Coronary artery (tissue), 2 donors: ENCODE measurements at regions not wholly inside any gene's neighbourhood (a gene's known extent, or its start where the extent isn't known, plus 50 kb on each side); places are given as distances from the start of the nearest gene placed in this dataset.

ENCODE experiments used
- DNase-seq: peaks from one replicate; pipeline ENCODE4 v3.0.0-alpha.2; 2017; ENCODE audit warnings: low spot score
- H3K27ac ChIP-seq, 2 donors: fragments of 200-600 bp; sonication (generic); one replicate each; pipeline ENCODE4 v1.5.1; 2016 to 2019
- H3K4me3 ChIP-seq: fragments of 200-600 bp; sonication (generic); 2 replicates; pipeline ENCODE4 v1.5.1; 2016; ENCODE audit warnings: mild to moderate bottlenecking, moderate library complexity
- CTCF ChIP-seq: fragments of 200-600 bp; sonication (generic); IDR thresholded peaks from one replicate; pipeline ENCODE4 v1.5.1; 2019; ENCODE audit warnings: antibody characterized with exemption

- DNase-seq, result no peak
- H3K27ac ChIP-seq, result no peak overlapping the region
- H3K4me3 ChIP-seq, result no peak overlapping the region
- no peak for TF ChIP-seq CTCF
Measured at GRCh38 chr2:44869761-44870160, 71.7 kb upstream of the SIX3 start.

- TF ChIP-seq CTCF, result no peak
- no peak for DNase-seq
- Histone ChIP-seq H3K4me3 (no peak overlapping the region), H3K27ac (no peak overlapping the region)
Measured at GRCh38 chr2:44877417-44877816, 64.1 kb upstream of the SIX3 start.

- no peak for TF ChIP-seq CTCF
- H3K27ac ChIP-seq, result no peak overlapping the region
- no peak overlapping the region for H3K4me3 ChIP-seq
- DNase-seq, result no peak
Measured at GRCh38 chr2:44879269-44880124, 62.0 kb upstream of the SIX3 start.

GRCh38 chr2:44880125-44880483 is 61.4 kb upstream of the SIX3 start:
- no peak overlapping the region for H3K4me3 ChIP-seq
- TF ChIP-seq CTCF, result no peak

GRCh38 chr2:44881856-44882255 is 59.6 kb upstream of the SIX3 start:
- Histone ChIP-seq H3K27ac (no peak overlapping the region), H3K4me3 (no peak overlapping the region)
- TF ChIP-seq CTCF, result no peak
- no peak for DNase-seq

More at GRCh38 chr2:44880125-44880483, 61.4 kb upstream of the SIX3 start:
- DNase-seq, result no peak
- H3K27ac ChIP-seq, result no peak overlapping the region

GRCh38 chr2:44883356-44883755 is 58.1 kb upstream of the SIX3 start:
- no peak for TF ChIP-seq CTCF
- DNase-seq, result no peak
- no peak overlapping the region for H3K4me3 ChIP-seq
- H3K27ac ChIP-seq, result no peak overlapping the region

- Histone ChIP-seq H3K27ac (no peak overlapping the region), H3K4me3 (no peak overlapping the region)
- no peak for TF ChIP-seq CTCF
- DNase-seq, result no peak
Measured at GRCh38 chr2:44884231-44884630, 57.3 kb upstream of the SIX3 start.
